HG03342 (cell line): ENCODE measurements at regions not wholly inside any gene's neighbourhood (a gene's known extent, or its start where the extent isn't known, plus 50 kb on each side); places are given as distances from the start of the nearest gene placed in this dataset.

Experiments
- ATAC-seq: cut with Tn5 transposase; IDR thresholded peaks from one replicate; pipeline ENCODE4 v1.9.1; 2021; ENCODE audit warnings: mild to moderate bottlenecking, moderate library complexity; ENCODE audit not compliant: unreplicated experiment

GRCh38 chr12:20213723-20214625 lies 154.4 kb upstream of the PDE3A start:
- no peak for ATAC-seq

- no peak for ATAC-seq
Observed at GRCh38 chr12:20220339-20220738, 148.0 kb upstream of the PDE3A start.

GRCh38 chr12:20232931-20233675 lies 135.2 kb upstream of the PDE3A start:
- ATAC-seq, result no peak

- ATAC-seq, result no peak
Observed at GRCh38 chr12:20234474-20234873, 133.9 kb upstream of the PDE3A start.

- no peak for ATAC-seq
Observed at GRCh38 chr12:20237091-20237490, 131.2 kb upstream of the PDE3A start.

- no peak for ATAC-seq
Observed at GRCh38 chr12:20245491-20245890, 122.8 kb upstream of the PDE3A start.

- ATAC-seq, result no peak
Observed at GRCh38 chr12:20248646-20249045, 119.7 kb upstream of the PDE3A start.

GRCh38 chr12:20250761-20251160 lies 117.6 kb upstream of the PDE3A start:
- ATAC-seq, result no peak

GRCh38 chr12:20257311-20257710 lies 111.0 kb upstream of the PDE3A start:
- ATAC-seq, result no peak

- ATAC-seq, result no peak
Observed at GRCh38 chr12:20259786-20260185, 108.6 kb upstream of the PDE3A start.

- no peak for ATAC-seq
Observed at GRCh38 chr12:20260851-20261250, 107.5 kb upstream of the PDE3A start.

GRCh38 chr12:20262119-20262518 lies 106.2 kb upstream of the PDE3A start:
- no peak for ATAC-seq

GRCh38 chr12:20264026-20264425 lies 104.3 kb upstream of the PDE3A start:
- no peak for ATAC-seq

GRCh38 chr12:20264608-20265114 lies 103.7 kb upstream of the PDE3A start:
- ATAC-seq, result no peak

GRCh38 chr12:20268121-20268732 lies 100.1 kb upstream of the PDE3A start:
- no peak for ATAC-seq

GRCh38 chr12:20268771-20269170 lies 99.6 kb upstream of the PDE3A start:
- no peak for ATAC-seq

- ATAC-seq, result no peak
Observed at GRCh38 chr12:20269337-20270067, 98.8 kb upstream of the PDE3A start.

- no peak for ATAC-seq
Observed at GRCh38 chr12:20270557-20270956, 97.8 kb upstream of the PDE3A start.

GRCh38 chr12:20272161-20272560 lies 96.2 kb upstream of the PDE3A start:
- ATAC-seq, result no peak

- no peak for ATAC-seq
Observed at GRCh38 chr12:20272801-20273200, 95.5 kb upstream of the PDE3A start.

- no peak for ATAC-seq
Observed at GRCh38 chr12:20274008-20274407, 94.3 kb upstream of the PDE3A start.
